ENCODE measurements at regions not wholly inside any gene's neighbourhood (a gene's known extent, or its start where the extent isn't known, plus 50 kb on each side); places are given as distances from the start of the nearest gene placed in this dataset.

DNA sequence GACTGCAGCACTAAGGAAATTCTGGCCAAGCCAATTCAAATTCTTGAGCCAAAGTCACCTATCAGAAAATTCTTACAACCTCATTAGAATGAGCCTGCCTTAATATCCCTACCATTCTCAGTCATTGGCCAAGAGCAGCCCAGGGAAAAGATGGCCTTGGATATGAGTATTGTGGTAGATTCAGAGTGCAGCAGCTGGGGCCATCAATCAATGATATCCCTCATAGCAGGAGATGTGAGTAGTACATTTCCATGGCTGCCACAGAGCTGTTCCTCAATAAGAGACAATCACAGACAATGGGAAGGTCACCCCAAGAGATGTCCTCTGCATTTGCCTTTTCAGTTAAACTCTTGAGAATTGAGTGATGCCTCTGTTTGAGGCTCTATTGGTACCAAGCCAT is 161.6 kb downstream of the DYRK2 start:
- no peak for TF ChIP-seq EZH2phosphoT487 (conservative IDR thresholded peaks at IDR 0.05; ENCODE audit: low read length)
- TF ChIP-seq, protein P1, sequence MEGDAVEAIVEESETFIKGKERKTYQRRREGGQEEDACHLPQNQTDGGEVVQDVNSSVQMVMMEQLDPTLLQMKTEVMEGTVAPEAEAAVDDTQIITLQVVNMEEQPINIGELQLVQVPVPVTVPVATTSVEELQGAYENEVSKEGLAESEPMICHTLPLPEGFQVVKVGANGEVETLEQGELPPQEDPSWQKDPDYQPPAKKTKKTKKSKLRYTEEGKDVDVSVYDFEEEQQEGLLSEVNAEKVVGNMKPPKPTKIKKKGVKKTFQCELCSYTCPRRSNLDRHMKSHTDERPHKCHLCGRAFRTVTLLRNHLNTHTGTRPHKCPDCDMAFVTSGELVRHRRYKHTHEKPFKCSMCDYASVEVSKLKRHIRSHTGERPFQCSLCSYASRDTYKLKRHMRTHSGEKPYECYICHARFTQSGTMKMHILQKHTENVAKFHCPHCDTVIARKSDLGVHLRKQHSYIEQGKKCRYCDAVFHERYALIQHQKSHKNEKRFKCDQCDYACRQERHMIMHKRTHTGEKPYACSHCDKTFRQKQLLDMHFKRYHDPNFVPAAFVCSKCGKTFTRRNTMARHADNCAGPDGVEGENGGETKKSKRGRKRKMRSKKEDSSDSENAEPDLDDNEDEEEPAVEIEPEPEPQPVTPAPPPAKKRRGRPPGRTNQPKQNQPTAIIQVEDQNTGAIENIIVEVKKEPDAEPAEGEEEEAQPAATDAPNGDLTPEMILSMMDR (IDR thresholded peaks at IDR 0.05; ENCODE audit: insufficient read depth, low read length, poor library complexity, severe bottlenecking): no peak

Measured in SU-DHL-6 (cell line).